H1 (cell line): ENCODE measurements at regions not wholly inside any gene's neighbourhood (a gene's known extent, or its start where the extent isn't known, plus 50 kb on each side); places are given as distances from the start of the nearest gene placed in this dataset.

ENCODE experiments used
- HDAC6 ChIP-seq: IDR thresholded peaks from one replicate; pipeline ENCODE4 v1.7.1; 2012; ENCODE audit warnings: low read depth, mild to moderate bottlenecking, inconsistent platforms, low read length, moderate library complexity
- KDM4A ChIP-seq: IDR thresholded peaks from one replicate; pipeline ENCODE4 v1.7.1; 2012; ENCODE audit warnings: low read depth, mild to moderate bottlenecking, moderate library complexity, low read length, inconsistent platforms; ENCODE audit not compliant: severe bottlenecking
- TAF7 ChIP-seq: optimal IDR thresholded peaks from 2 replicates; pipeline ENCODE3; 2011; ENCODE audit warnings: low read depth, mild to moderate bottlenecking, inconsistent platforms, low read length, moderate library complexity, borderline replicate concordance

- TF ChIP-seq HDAC6 (no peak), TAF7 (no peak), KDM4A (no peak)
Measured at GRCh38 chr18:25604196-25604893, 252.4 kb upstream of the ZNF521 start (continued).
